Choroid plexus epithelial cell (primary cell): ENCODE measurements at regions not wholly inside any gene's neighbourhood (a gene's known extent, or its start where the extent isn't known, plus 50 kb on each side); places are given as distances from the start of the nearest gene placed in this dataset.

Source experiments
- DNase-seq: peaks from one replicate; pipeline ENCODE4 v3.0.0-alpha.2; 2010; ENCODE audit warnings: low read depth
- H3K4me3 ChIP-seq: 2 replicates; pipeline ENCODE4 v1.5.1; 2011; ENCODE audit warnings: low read depth, mild to moderate bottlenecking, control low read depth, low read length, moderate library complexity
- CTCF ChIP-seq: conservative IDR thresholded peaks from 2 replicates; pipeline ENCODE4 v1.5.1; 2011; ENCODE audit warnings: low read depth, mild to moderate bottlenecking, control low read depth, inconsistent platforms, low read length, moderate library complexity

- H3K4me3 ChIP-seq: peak overlapping the region; percentile 68
- DNase-seq: peak; percentile 40
- TF ChIP-seq CTCF: no peak
Measured at GRCh38 chr21:31558189-31558961, 101.1 kb upstream of the SOD1 start.

GRCh38 chr21:31557421-31558188 is 101.9 kb upstream of the SOD1 start:
- no peak for DNase-seq
- no peak for TF ChIP-seq CTCF
- H3K4me3 ChIP-seq: peak overlapping the region; percentile 68

- no peak for TF ChIP-seq CTCF
- no peak for DNase-seq
- H3K4me3 ChIP-seq: no peak overlapping the region
Measured at GRCh38 chr21:31556662-31557061, 102.8 kb upstream of the SOD1 start.

- no peak for DNase-seq
- H3K4me3 ChIP-seq: no peak overlapping the region
- TF ChIP-seq CTCF: no peak
Measured at GRCh38 chr21:31555741-31556191, 103.7 kb upstream of the SOD1 start.

- peak; percentile 48 for DNase-seq
- TF ChIP-seq CTCF: no peak
- no peak overlapping the region for H3K4me3 ChIP-seq
Measured at GRCh38 chr21:31554511-31555022, 104.9 kb upstream of the SOD1 start.

GRCh38 chr21:31553926-31554325 is 105.6 kb upstream of the SOD1 start:
- no peak for TF ChIP-seq CTCF
- H3K4me3 ChIP-seq: no peak overlapping the region
- no peak for DNase-seq
